ENCODE measurements at regions not wholly inside any gene's neighbourhood (a gene's known extent, or its start where the extent isn't known, plus 50 kb on each side); places are given as distances from the start of the nearest gene placed in this dataset.

GRCh38 chr1:30048905-30049304, 674.5 kb downstream of the MATN1 start:
- no peak for DNase-seq (ENCODE audit: low spot score)

DNA sequence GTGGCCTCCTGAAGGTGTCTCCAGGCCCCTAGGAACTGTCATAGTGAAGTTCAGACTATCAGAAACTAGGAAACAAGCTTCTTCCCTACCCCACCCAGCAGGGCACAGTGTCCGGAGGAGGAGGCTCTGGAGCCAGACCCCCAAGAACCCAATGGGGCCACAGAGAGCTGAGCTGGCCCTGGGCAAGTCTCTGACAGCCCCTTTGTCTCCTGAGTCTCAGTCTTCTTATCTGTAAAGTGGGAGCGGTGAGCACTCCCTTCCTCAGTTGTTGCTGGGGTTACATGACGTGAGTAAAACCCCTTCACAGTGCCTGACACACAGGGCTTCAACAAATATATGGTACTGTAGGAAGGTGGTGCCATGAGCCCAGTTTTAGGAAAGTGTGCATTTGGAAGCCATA, 675.8 kb downstream of the MATN1 start:
- DNase-seq (ENCODE audit: low spot score) = no peak

DNA sequence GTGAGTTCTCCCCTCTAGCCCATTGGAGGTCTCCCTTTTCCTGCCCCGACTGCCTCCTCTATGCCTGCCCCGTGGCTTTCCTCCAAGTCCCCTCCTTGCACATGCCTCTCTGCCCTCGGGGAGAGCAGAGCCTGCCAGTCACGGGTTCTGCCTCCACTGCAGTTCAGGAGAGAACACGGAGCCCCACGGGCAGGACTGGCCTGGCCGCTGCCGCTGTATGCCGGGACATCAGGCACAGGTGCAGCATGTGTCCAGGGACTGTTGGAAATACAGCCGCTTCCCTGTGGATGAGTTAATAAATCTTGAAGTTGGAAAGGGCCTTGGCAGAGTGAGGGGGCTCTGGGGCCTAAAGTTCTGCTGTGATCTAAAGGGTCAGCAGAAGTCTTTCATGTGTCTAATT, 676.6 kb downstream of the MATN1 start:
- DNase-seq (ENCODE audit: low spot score) = no peak

DNA sequence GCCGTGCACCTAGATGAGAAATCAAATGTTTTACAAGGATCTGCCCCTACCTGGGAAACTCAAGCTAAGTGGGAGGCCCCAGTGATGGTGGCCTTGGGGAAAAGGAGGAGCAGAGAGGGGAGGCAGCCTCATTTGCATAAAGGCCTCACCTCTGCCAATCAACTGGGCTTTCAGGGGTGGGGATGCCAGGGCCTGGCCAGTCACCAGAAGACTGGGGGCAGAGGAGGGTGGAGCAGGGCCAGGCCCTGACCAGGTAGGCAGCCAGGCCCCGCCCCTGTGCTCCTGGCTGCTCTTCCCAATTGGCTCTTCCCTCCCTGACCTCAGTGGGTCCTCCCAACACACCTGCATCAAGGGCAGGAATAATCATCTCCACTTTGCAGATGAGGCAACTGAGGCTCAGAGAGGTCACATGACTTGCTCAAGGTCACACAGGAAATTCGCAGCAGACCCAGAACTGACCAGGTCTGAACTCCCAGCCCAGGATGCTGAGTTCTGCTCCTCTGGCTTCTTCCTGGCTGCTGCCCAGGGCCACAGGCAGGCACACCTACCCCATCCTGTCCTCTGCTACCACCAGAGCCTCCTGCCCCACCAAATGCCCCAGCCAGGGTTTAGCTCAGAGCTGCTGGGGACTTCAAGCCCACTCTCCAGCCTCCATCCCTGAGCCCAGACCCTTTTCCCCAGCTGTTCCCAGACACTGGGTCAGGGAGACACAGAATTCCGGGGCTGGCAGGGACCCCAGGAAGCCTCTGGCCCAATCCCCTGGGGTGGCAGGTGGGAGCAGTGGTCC, 677.9 kb downstream of the MATN1 start:
- no peak for DNase-seq (ENCODE audit: low spot score)

GRCh38 chr1:30044656-30045144, 678.7 kb downstream of the MATN1 start:
- no peak for DNase-seq (ENCODE audit: low spot score)

- no peak for DNase-seq (ENCODE audit: low spot score)
Observed at GRCh38 chr1:30043731-30044408, 679.5 kb downstream of the MATN1 start.

- no peak for DNase-seq (ENCODE audit: low spot score)
Observed at GRCh38 chr1:30043256-30043655, 680.1 kb downstream of the MATN1 start.

GRCh38 chr1:30042438-30043147, 680.8 kb downstream of the MATN1 start:
- no peak for DNase-seq (ENCODE audit: low spot score)

- no peak for DNase-seq (ENCODE audit: low spot score)
Observed at GRCh38 chr1:30041741-30042437, 681.5 kb downstream of the MATN1 start.

- no peak for DNase-seq (ENCODE audit: low spot score)
Observed at GRCh38 chr1:30040081-30041019, 683.0 kb downstream of the MATN1 start.

DNA sequence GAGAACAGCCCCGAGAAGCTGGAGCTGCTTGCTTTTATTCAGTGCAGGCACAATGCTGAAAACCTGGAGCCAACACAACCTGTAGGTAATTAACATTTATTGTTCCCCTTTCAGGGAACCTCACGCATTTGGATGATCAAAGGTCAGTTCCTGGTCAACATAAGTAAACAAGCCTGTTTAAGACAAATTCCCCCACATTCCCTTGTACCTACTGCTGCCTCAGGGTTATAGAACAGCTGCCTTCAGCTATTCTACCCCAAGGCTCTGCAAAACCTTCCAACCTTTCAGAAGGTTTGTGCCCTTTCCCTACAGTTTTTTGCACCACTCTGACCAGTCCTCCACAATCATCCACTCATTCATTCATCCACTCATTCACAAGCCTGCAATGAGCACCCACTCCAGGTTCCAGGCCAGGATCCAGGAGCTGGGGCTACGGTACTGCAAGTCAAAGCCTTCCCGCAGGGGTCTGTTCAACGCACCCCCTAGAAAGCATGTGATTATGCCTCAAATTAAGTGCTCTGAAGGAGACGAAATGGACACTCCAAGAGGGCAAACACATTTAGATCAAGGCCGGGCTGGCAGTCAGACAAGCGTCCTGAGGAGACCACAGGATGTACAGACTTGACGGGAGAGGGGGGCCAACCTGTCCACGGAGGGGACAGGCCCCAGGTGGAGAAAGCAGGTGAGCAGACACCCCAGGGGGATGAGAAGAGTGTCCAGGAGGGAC, 683.9 kb downstream of the MATN1 start:
- no peak for DNase-seq (ENCODE audit: low spot score)

- DNase-seq (ENCODE audit: low spot score) = no peak
Observed at GRCh38 chr1:30038134-30039025, 685.0 kb downstream of the MATN1 start.

DNA sequence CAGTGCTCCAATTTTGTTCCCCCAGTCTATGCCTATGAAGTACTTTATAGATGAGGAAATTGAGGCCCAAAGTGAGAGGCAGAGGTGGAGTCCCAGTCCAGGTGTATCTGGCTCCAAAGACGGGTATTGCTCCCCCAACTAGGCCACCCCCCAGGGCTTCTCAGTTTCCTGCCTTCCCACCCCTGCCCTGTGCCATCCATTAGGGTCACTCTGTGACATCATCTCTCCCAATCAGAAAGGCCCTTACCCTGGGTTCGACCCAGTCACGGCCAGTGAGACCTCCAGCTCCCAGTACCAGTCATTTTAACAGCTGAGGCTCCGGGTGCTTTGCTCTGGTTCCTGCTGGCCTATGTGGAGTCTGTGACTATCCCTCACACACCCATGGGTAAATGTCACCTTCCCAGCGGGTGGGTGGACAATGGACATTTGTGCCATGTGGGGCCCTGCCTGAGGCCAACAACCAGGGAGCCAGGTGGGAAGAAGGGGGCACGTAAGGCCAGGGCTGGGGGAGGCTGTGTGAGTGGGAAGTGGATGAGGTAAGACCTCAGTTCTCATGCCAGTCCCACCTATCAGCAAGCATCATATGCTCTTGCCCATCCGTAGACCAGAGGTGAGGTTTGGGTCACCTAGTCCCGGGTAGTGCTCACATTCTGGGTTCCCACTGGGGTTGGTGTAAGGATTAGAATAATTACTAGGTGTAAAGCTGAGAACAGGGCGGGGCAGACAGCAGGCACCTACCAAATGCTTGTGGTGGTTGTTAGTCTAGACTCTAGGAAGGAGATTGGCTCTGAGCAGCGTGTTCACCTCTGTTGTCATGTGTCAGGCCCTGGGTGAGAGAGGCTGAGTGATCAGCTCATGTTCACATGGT, 685.9 kb downstream of the MATN1 start:
- DNase-seq (ENCODE audit: low spot score) = no peak

DNA sequence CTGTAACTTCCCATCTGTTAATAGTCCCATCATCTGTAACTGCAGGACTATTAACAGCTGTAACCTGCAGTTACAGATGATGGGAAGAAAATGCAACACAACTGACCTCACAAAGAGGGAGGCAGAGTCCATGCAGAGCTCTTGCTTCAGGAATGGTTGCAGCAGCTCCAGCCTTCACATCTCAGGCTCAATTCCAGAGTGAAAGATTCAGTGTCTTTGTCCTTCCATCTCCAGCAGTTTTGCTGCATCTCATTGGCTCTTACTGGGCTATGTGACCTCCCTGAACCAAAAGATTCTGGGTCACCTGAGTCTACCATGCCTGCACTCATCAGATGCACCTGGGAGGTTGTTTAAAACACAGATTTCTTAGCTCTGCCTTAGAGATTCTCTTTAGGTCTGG, 686.7 kb downstream of the MATN1 start:
- DNase-seq (ENCODE audit: low spot score) = no peak

DNA sequence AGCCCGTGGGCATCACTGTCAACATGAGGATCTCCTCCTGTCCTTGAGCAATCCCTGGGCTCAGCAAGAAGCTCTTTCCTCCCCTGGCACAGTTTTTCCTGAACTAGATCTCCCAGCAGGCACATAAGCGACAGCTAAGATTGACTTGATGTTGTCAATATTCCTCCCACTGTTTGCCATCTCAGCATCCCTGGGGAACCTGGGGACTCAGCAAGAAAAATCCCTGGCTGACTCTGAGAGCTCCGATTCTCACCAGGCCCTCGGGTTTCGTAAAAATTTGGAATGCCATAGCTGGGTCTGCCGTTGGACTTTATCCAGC, 687.2 kb downstream of the MATN1 start:
- DNase-seq (ENCODE audit: low spot score) = no peak

DNA sequence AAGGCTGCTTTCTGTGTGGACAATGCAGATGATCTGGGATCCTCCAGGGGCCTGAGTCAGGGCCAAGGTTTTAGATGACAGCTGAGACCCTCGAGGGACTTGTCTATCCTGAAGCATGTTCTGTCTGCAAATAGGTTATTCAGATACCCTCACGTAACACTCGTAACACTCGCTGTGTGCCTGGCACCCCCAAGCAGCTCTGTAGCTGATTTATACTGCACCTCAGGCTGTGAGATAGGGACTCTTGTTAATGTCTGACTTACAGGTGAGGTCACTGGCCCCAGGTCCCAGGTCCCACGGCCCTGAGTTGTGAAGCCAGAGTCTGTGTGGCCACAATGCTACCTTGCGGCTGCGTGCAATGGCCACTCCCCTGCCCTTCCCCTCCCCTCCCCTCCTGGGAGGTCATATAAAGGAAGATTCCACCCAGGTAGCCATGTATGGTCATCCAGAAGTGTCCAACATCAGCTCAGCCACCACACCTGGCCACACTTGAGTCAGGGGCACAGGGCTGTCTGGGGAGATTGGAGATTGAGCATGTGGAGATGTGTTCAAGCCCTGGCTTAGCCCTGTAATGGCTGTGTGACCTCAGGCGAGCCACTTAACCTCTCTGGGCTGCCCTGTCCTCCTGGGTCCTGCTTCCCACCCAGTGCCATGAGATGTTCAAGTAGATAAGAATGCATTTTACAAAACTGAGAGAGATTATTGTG, 687.7 kb downstream of the MATN1 start:
- DNase-seq (ENCODE audit: low spot score) = no peak

GRCh38 chr1:30034627-30035521, 688.5 kb downstream of the MATN1 start:
- no peak for DNase-seq (ENCODE audit: low spot score)

Measured in activated CD4-positive, alpha-beta T cell treated with anti-CD3 and anti-CD28 coated beads, Interleukin-2, Interleukin-4, amounts not matched to agents 100 ng/mL and 50 ng/mL, durations not matched to agents 16 hours and 8 hours (primary cell).